ENCODE measurements at regions not wholly inside any gene's neighbourhood (a gene's known extent, or its start where the extent isn't known, plus 50 kb on each side); places are given as distances from the start of the nearest gene placed in this dataset.
A peak's percentile ranks its signal among the peaks of the same experiment; 100 is the strongest.

- peaks cover 0 to 4% (median 0%) of the 10 kb centered on the region in 4 experiments; a peak in 2 of 7 replicates for H3K4me1 ChIP-seq (replicated peaks in 1 of 4; ENCODE audit: control insufficient read depth in 3 of 4, insufficient read depth in 4 of 4, low read length in 3 of 4)
- WGBS, 2 experiments (ENCODE audit: extremely low coverage in 1 of 2, insufficient coverage in 1 of 2, insufficient read length in 1 of 2, insufficient replicate concordance in 2 of 2, low coverage in 1 of 2, low lambda C conversion rate in 2 of 2, missing lambda C conversion rate in 1 of 2) = 74% methylated on average over 9 of the region's 10 CpGs; no CpG with 5 or more reads in 1 of the 2 experiments
- TF ChIP-seq RAD21 (IDR thresholded peaks at IDR 0.05 in 1 of 2, conservative IDR thresholded peaks at IDR 0.05 in 1 of 2; ENCODE audit: low read depth in 2 of 2, low read length in 2 of 2) (no peak), MAX (IDR thresholded peaks at IDR 0.05) (no peak), EGR1 (IDR thresholded peaks at IDR 0.05; ENCODE audit: borderline replicate concordance, low read depth, low read length) (no peak), RFX5 (IDR thresholded peaks at IDR 0.05; ENCODE audit: borderline replicate concordance, low read depth, low read length) (no peak), SAP30 (IDR thresholded peaks at IDR 0.05; ENCODE audit: insufficient read depth, insufficient replicate concordance, low read length) (no peak), EZH2 (IDR thresholded peaks at IDR 0.05; ENCODE audit: low read depth, low read length, severe bottlenecking) (no peak), BCL11A (IDR thresholded peaks at IDR 0.05; ENCODE audit: low read depth in 2 of 2, low read length in 2 of 2) (no peak), HDAC6 (IDR thresholded peaks at IDR 0.05; ENCODE audit: low read depth, low read length) (no peak), KDM4A (IDR thresholded peaks at IDR 0.05; ENCODE audit: low read depth, low read length, severe bottlenecking) (no peak), TAF7 (optimal IDR thresholded peaks at IDR 0.05; ENCODE audit: borderline replicate concordance, low read depth, low read length) (no peak), GABPA (IDR thresholded peaks at IDR 0.05; ENCODE audit: borderline replicate concordance, insufficient read depth, low read length) (no peak), PHF8 (conservative IDR thresholded peaks at IDR 0.05; ENCODE audit: low read depth, low read length) (no peak)
These were observed 102.3 kb downstream of the CDCA7 start for GRCh38 chr2:173456960-173457359.

More at GRCh38 chr2:173456960-173457359, 102.3 kb downstream of the CDCA7 start:
- CTCF ChIA-PET (ENCODE audit: partially characterized antibody) = interaction anchor here (1.0 kb wide), 1 partner anchor 8 kb away, joined by 5 read pairs; no protein-coding TSS in a partner anchor
- Histone ChIP-seq H2BK20ac (ENCODE audit: low read length) (no peak overlapping the region), H4K8ac (ENCODE audit: extremely low read depth, insufficient read depth, low read length) (no peak overlapping the region), H2BK12ac (ENCODE audit: low read depth, low read length) (0 out of 2 replicates have a peak overlapping the region, but pooled peaks have one; percentile 39), H3K9ac (replicated peaks in 1 of 4; ENCODE audit: extremely low read depth in 1 of 4, low read depth in 3 of 4, low read length in 3 of 4) (no peak overlapping the region), H4K5ac (ENCODE audit: insufficient read length, low read depth, low read length) (no peak overlapping the region), H2BK120ac (replicated peaks; ENCODE audit: low read depth, low read length) (no peak overlapping the region), H3K79me2 (ENCODE audit: control insufficient read depth in 1 of 2, insufficient read depth in 2 of 2, low read length in 2 of 2) (no peaks in the 10 kb centered on the region), H2BK5ac (ENCODE audit: low read depth, low read length) (0 out of 2 replicates have a peak overlapping the region, but pooled peaks have one; percentile 10), H3K4me3 (ENCODE audit: extremely low read depth in 1 of 4, insufficient read depth in 2 of 4, low read depth in 3 of 4, low read length in 4 of 4) (no peak overlapping the region), H3K79me1 (ENCODE audit: low read depth, low read length) (no peaks in the 10 kb centered on the region), H4K20me1 (replicated peaks in 1 of 2; ENCODE audit: control insufficient read depth in 1 of 2, insufficient read depth in 2 of 2, low read length in 2 of 2) (no peaks in the 10 kb centered on the region), H3K4ac (replicated peaks; ENCODE audit: insufficient read length, low read depth, low read length) (no peak overlapping the region), H4K91ac (replicated peaks; ENCODE audit: insufficient read length, low read length) (no peak overlapping the region), H3K27ac (ENCODE audit: low read depth, low read length) (no peak overlapping the region), H2AK5ac (ENCODE audit: low read depth, low read length) (no peak overlapping the region), H3K9me3 (ENCODE audit: insufficient read depth in 2 of 2, low read depth in 1 of 2, low read length in 1 of 2) (no peaks in the 10 kb centered on the region), H3K27me3 (replicated peaks in 1 of 4; ENCODE audit: control insufficient read depth in 3 of 4, extremely low read depth in 1 of 4, insufficient read depth in 3 of 4, low read length in 3 of 4) (no peaks in the 10 kb centered on the region; a peak in 1 of 7 replicates), H3K4me2 (ENCODE audit: insufficient read depth in 1 of 2, low read depth in 2 of 2, low read length in 2 of 2) (no peak overlapping the region; a peak in 1 of 4 replicates), H3K56ac (replicated peaks; ENCODE audit: insufficient read length, low read depth, low read length) (no peak overlapping the region), H3K14ac (ENCODE audit: insufficient read length) (no peak overlapping the region), H3K23ac (ENCODE audit: insufficient read length) (no peak overlapping the region), H3K36me3 (ENCODE audit: control insufficient read depth in 2 of 4, insufficient read depth in 4 of 4, low read length in 3 of 4) (no peaks in the 10 kb centered on the region), H3K23me2 (ENCODE audit: low read depth, low read length) (no peaks in the 10 kb centered on the region), H2AFZ (ENCODE audit: low read length) (0 out of 2 replicates have a peak overlapping the region, but pooled peaks have one; percentile 34), H2BK15ac (ENCODE audit: low read length) (no peak overlapping the region), H3K18ac (ENCODE audit: extremely low read depth, low read length) (0 out of 2 replicates have a peak overlapping the region, but pooled peaks have one; percentile 0)
- POLR2A ChIA-PET (ENCODE audit: partially characterized antibody) = no interaction called here
- DNase-seq (ENCODE audit: low read depth in 1 of 2, low spot score in 2 of 2) (no peak), FAIRE-seq (no peak)
